ENCODE measurements at regions not wholly inside any gene's neighbourhood (a gene's known extent, or its start where the extent isn't known, plus 50 kb on each side); places are given as distances from the start of the nearest gene placed in this dataset.

GRCh38 chr7:85695041-85695440 is 508.2 kb upstream of the SEMA3D start:
- DNase-seq (ENCODE audit: low read depth in 2 of 2) = no peak
- H3K4me3 ChIP-seq (replicated peaks in 1 of 2; ENCODE audit: low read depth in 2 of 2, low read length in 2 of 2) = no peak overlapping the region
- TF ChIP-seq CTCF (IDR thresholded peaks at IDR 0.05; ENCODE audit: low read depth, low read length) = no peak

GRCh38 chr7:85693326-85693725 is 506.5 kb upstream of the SEMA3D start:
- no peak for DNase-seq (ENCODE audit: low read depth in 2 of 2)
- no peak overlapping the region for H3K4me3 ChIP-seq (replicated peaks in 1 of 2; ENCODE audit: low read depth in 2 of 2, low read length in 2 of 2)
- no peak for TF ChIP-seq CTCF (IDR thresholded peaks at IDR 0.05; ENCODE audit: low read depth, low read length)

GRCh38 chr7:85688712-85689111 is 501.9 kb upstream of the SEMA3D start:
- H3K4me3 ChIP-seq (replicated peaks in 1 of 2; ENCODE audit: low read depth in 2 of 2, low read length in 2 of 2) = no peak overlapping the region
- no peak for TF ChIP-seq CTCF (IDR thresholded peaks at IDR 0.05; ENCODE audit: low read depth, low read length)
- no peak for DNase-seq (ENCODE audit: low read depth in 2 of 2)

- TF ChIP-seq CTCF (IDR thresholded peaks at IDR 0.05; ENCODE audit: low read depth, low read length) = no peak
- H3K4me3 ChIP-seq (replicated peaks in 1 of 2; ENCODE audit: low read depth in 2 of 2, low read length in 2 of 2) = no peak overlapping the region
- DNase-seq (ENCODE audit: low read depth in 2 of 2) = no peak
Observed at GRCh38 chr7:85686401-85687181, 499.7 kb upstream of the SEMA3D start.

- no peak overlapping the region for H3K4me3 ChIP-seq (replicated peaks in 1 of 2; ENCODE audit: low read depth in 2 of 2, low read length in 2 of 2)
- peak in 1 of 2 donors; percentile 8 for DNase-seq (ENCODE audit: low read depth in 2 of 2)
- no peak for TF ChIP-seq CTCF (IDR thresholded peaks at IDR 0.05; ENCODE audit: low read depth, low read length)
Observed at GRCh38 chr7:85685901-85686300, 499.0 kb upstream of the SEMA3D start.

- H3K4me3 ChIP-seq (replicated peaks in 1 of 2; ENCODE audit: low read depth in 2 of 2, low read length in 2 of 2) = no peak overlapping the region
- TF ChIP-seq CTCF (IDR thresholded peaks at IDR 0.05; ENCODE audit: low read depth, low read length) = no peak
- DNase-seq (ENCODE audit: low read depth in 2 of 2) = peak; percentile 21 to 37
Observed at GRCh38 chr7:85682833-85683620, 496.2 kb upstream of the SEMA3D start.

Measured in cardiac fibroblast (primary cell).